A673 (cell line): ENCODE measurements at regions not wholly inside any gene's neighbourhood (a gene's known extent, or its start where the extent isn't known, plus 50 kb on each side); places are given as distances from the start of the nearest gene placed in this dataset.

Source experiments
- BruUV-seq: library from RNA; stranded (reverse); fragments of 400-500 nt; replicated peaks from 2 replicates; lab custom pipeline; 2021; lab: Mats Ljungman, UMichigan
- CTCF ChIA-PET: fragments of 300-600 bp; sonication (Branson Sonifier 250); formaldehyde crosslinking; loops from one replicate; lab custom pipeline; 2022; ENCODE audit warnings: antibody characterized with exemption; lab: Charles Lee
- POLR2A ChIA-PET: fragments of 300-600 bp; sonication (Branson Sonifier 250); formaldehyde crosslinking; loops from one replicate; lab custom pipeline; 2022; ENCODE audit warnings: antibody characterized with exemption; ENCODE audit not compliant: low non-redundant PET; lab: Charles Lee
- DNase-seq: peaks from one replicate; pipeline ENCODE4 v3.0.0-alpha.2; 2015; ENCODE audit warnings: low spot score
- H3K27ac ChIP-seq: fragments of 200-600 bp; sonication (generic); 2 replicates; pipeline ENCODE4 v1.5.1; 2016; ENCODE audit warnings: mixed run types, low read depth, mild to moderate bottlenecking, mixed read lengths, antibody characterized with exemption, low read length; ENCODE audit not compliant: poor library complexity, severe bottlenecking
- H3K27me3 ChIP-seq: fragments of 200-600 bp; sonication (generic); replicated peaks from 2 replicates; pipeline ENCODE4 v1.6.1; 2017; ENCODE audit warnings: mixed run types, low read depth, mild to moderate bottlenecking, mixed read lengths, antibody characterized with exemption, low read length; ENCODE audit not compliant: insufficient read depth, poor library complexity
- H3K36me3 ChIP-seq: fragments of 200-600 bp; sonication (generic); 2 replicates; pipeline ENCODE4 v1.6.1; 2016; ENCODE audit warnings: mixed run types, mild to moderate bottlenecking, mixed read lengths, antibody characterized with exemption, low read length; ENCODE audit not compliant: insufficient read depth, poor library complexity, severe bottlenecking
- H3K4me1 ChIP-seq: fragments of 200-600 bp; sonication (generic); 2 replicates; pipeline ENCODE4 v1.6.1; 2017; ENCODE audit warnings: mixed run types, mild to moderate bottlenecking, mixed read lengths, antibody characterized with exemption, low read length; ENCODE audit not compliant: insufficient read depth, poor library complexity, severe bottlenecking
- H3K4me3 ChIP-seq: fragments of 200-600 bp; sonication (generic); 2 replicates; pipeline ENCODE4 v1.5.1; 2016; ENCODE audit warnings: low read depth, mixed run types, mild to moderate bottlenecking, mixed read lengths, low read length; ENCODE audit not compliant: poor library complexity, severe bottlenecking
- H3K9me3 ChIP-seq: fragments of 200-600 bp; sonication (generic); 2 replicates; pipeline ENCODE4 v1.6.1; 2016; ENCODE audit warnings: mixed run types, low read depth, mild to moderate bottlenecking, mixed read lengths, antibody characterized with exemption, low read length; ENCODE audit not compliant: poor library complexity, severe bottlenecking
- EZH2 ChIP-seq: fragments of 200-600 bp; sonication (generic); IDR thresholded peaks from 2 replicates; pipeline ENCODE4 v1.6.1; 2017; ENCODE audit warnings: borderline replicate concordance, low read depth, mild to moderate bottlenecking, mixed read lengths, antibody characterized with exemption, low read length; ENCODE audit not compliant: poor library complexity, severe bottlenecking
- intact Hi-C: fragments of 100-400 bp; cut with micrococcal nuclease; formaldehyde crosslinking; loops from one replicate; pipeline ENCODE4 v1.10.0; 2022; ENCODE audit not compliant: unreplicated experiment
- TF ChIP-seq, protein P1 (sequence below): fragments of 300-800, 200-600 bp; sonication (generic); conservative IDR thresholded peaks from 2 replicates; pipeline ENCODE4 v1.5.1; 2017; ENCODE audit warnings: low read depth, mild to moderate bottlenecking, antibody characterized with exemption, low read length, moderate library complexity, mixed read lengths

DNA sequence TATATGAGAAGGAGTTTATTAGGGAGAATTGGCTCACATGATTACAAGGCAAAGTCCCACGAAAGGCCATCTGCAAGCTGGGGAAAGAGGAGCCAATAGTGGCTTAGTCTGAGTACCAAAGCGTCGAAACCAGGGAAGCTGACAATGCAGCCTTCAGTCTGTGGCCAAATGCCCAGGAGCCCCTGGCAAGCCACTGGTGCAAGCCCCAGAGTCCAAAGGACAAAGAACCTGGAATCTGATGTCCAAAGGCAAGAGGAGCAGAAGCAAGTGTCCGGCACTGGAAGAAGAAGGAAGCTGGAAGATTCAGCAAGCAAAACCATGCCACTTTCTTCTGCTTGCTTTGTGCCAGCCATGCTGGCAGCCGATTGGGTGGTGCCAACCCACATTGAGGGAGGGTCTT lies 74.3 kb upstream of the NPAS2 start:
- POLR2A ChIA-PET: no interaction called here
- Histone ChIP-seq H3K36me3 (no peaks in the 10 kb centered on the region), H3K9me3 (no peaks in the 10 kb centered on the region), H3K4me3 (no peak overlapping the region), H3K27ac (no peak overlapping the region), H3K27me3 (no peaks in the 10 kb centered on the region), H3K4me1 (no peaks in the 10 kb centered on the region)
- no TSS peak for BruUV-seq
- DNase-seq: no peak
- TF ChIP-seq, protein P1, sequence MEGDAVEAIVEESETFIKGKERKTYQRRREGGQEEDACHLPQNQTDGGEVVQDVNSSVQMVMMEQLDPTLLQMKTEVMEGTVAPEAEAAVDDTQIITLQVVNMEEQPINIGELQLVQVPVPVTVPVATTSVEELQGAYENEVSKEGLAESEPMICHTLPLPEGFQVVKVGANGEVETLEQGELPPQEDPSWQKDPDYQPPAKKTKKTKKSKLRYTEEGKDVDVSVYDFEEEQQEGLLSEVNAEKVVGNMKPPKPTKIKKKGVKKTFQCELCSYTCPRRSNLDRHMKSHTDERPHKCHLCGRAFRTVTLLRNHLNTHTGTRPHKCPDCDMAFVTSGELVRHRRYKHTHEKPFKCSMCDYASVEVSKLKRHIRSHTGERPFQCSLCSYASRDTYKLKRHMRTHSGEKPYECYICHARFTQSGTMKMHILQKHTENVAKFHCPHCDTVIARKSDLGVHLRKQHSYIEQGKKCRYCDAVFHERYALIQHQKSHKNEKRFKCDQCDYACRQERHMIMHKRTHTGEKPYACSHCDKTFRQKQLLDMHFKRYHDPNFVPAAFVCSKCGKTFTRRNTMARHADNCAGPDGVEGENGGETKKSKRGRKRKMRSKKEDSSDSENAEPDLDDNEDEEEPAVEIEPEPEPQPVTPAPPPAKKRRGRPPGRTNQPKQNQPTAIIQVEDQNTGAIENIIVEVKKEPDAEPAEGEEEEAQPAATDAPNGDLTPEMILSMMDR: no peak
- TF ChIP-seq EZH2: no peak
- intact Hi-C loops: no loop called here
- CTCF ChIA-PET: no interaction called here

- no peak for DNase-seq
- H3K36me3 ChIP-seq: no peaks in the 10 kb centered on the region
- ChIA-PET CTCF (no interaction called here), POLR2A (no interaction called here)
- H3K4me3 ChIP-seq: no peak overlapping the region
- no TSS peak for BruUV-seq
- intact Hi-C loops: no loop called here
- no peaks in the 10 kb centered on the region for H3K9me3 ChIP-seq
- H3K27me3 ChIP-seq: no peaks in the 10 kb centered on the region
- no peaks in the 10 kb centered on the region for H3K4me1 ChIP-seq
- TF ChIP-seq EZH2: no peak
- TF ChIP-seq, protein P1: no peak
- no peak overlapping the region for H3K27ac ChIP-seq
Observed at GRCh38 chr2:100747551-100747950, 72.4 kb upstream of the NPAS2 start.

GRCh38 chr2:100747996-100748615 lies 71.8 kb upstream of the NPAS2 start:
- Histone ChIP-seq H3K36me3 (no peaks in the 10 kb centered on the region), H3K27ac (no peak overlapping the region), H3K4me1 (no peaks in the 10 kb centered on the region), H3K9me3 (no peaks in the 10 kb centered on the region), H3K4me3 (no peak overlapping the region), H3K27me3 (no peaks in the 10 kb centered on the region)
- no peak for DNase-seq
- ChIA-PET CTCF (no interaction called here), POLR2A (no interaction called here)
- BruUV-seq: no TSS peak
- intact Hi-C loops: no loop called here
- TF ChIP-seq, protein P1: no peak
- no peak for TF ChIP-seq EZH2
